NCI-H1417 (cell line): ENCODE measurements at regions not wholly inside any gene's neighbourhood (a gene's known extent, or its start where the extent isn't known, plus 50 kb on each side); places are given as distances from the start of the nearest gene placed in this dataset.
"Not testable (repeated sequence)": the region's sequence is repeated elsewhere in the genome, so short reads cannot be mapped to it uniquely, and the experiment has no call there.

ENCODE experiments used
- DNase-seq, 3 experiments: peaks; one replicate each; lab custom pipeline; 2025; lab: John Stamatoyannopoulos, UW

DNA sequence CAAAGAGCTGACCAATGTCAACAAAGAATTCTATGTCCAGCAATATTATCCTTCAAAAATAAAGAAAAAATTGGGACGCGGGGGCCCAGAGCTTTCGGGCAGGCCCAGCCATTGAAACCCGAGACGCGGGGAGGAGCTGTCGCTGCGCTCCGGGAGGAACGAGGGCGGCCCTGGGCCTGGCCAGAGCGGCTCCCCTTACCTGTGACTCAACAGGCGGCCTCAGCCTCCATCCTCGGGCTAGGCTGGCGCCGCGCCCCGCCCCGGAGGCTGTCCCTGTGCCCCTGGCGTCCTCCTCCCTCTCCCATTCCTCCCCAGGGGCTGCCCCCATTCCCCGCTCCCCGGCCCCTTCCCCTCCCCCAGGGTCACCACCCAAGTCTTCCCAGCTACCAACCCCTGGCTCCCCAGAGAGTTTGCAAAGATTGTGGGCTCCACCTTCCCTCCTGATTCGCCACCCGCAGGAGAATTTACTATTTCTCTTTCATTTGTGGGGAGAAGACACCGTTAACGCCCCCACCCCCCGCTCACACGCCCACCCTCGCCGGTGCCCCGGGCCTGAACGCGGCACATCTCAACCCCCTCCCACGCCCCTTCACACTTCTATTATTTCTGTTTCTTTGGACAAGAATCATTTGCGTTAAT lies 127.9 kb downstream of the ARRDC4 start:
- not testable (repeated sequence) for DNase-seq

DNA sequence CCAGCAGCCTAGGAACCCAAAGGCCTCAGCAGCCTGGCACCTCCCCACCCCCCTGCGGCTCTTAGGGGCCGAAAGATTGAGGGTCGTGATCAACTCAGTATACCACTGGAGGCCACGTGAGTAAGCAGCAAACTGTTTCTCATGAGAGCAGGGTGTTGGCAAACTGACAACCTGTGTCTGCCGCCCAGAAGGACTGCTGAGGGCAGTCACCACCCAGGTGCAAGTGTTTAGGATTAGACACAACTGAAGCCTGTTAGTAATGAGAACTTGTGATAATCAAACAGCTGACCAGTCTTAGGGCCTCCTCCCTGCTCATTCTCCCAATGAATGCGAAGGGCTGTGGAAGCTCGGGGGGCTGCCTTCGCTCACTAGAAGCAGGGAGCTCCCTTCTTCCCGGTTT lies 128.8 kb downstream of the ARRDC4 start:
- DNase-seq: not testable (repeated sequence)

DNA sequence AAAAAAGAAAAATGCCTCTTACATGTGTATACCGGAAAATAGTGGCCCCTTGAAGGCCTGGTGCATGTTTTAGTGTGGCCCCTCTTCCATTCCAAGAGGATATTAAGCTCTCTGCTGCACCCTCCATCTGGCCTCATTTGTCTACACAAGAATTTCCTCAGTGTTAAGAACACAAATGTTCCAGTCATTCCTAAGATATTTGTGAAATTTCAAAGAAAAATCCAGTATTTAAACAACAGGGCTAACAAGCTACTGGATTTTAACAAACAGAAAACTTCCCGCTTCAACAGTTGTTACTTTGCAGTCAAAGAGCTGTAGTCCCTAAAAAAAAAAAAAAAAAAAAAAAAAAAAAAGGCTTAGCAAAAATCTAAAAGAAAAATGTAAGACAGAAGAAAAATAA lies 137.5 kb downstream of the ARRDC4 start:
- DNase-seq: not testable (repeated sequence)

DNA sequence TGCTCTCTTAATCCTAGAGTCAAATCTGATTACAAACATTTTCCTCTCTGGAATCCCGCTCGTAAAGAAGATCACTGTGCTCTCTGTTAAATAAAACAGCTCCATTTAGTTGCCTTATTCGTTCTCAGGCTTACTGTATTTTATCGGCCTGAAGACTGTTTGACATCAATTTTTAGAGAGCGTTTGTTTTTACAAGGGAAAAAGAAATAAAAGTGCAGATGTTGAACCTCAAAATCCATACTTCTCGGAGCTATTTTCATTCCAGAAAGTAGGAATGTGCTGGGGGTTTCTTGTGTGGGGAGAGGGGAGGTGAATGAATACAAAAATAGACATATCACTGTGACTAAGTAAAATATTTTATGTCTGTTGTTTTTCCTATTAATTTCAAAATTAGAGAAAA lies 140.1 kb downstream of the ARRDC4 start:
- not testable (repeated sequence) for DNase-seq

DNA sequence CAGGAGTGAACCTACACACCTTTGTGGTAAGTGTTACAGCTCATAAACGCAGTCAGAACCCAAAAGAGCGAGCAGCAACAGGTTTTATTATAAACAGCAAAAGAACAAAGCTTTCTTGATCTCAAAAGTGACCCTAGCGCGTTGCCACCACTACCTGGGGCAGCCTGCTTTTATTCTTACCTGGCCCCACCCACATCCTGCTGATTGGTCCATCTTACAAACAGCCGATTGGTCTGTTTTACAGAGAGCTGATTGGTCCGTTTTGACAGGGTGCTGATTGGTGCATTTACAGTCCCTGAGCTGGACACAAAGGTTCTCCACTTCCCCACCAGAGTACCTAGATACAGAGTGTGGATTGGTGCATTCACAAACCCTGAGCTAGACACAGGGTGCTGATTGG lies 143.1 kb downstream of the ARRDC4 start:
- DNase-seq: no peak

DNA sequence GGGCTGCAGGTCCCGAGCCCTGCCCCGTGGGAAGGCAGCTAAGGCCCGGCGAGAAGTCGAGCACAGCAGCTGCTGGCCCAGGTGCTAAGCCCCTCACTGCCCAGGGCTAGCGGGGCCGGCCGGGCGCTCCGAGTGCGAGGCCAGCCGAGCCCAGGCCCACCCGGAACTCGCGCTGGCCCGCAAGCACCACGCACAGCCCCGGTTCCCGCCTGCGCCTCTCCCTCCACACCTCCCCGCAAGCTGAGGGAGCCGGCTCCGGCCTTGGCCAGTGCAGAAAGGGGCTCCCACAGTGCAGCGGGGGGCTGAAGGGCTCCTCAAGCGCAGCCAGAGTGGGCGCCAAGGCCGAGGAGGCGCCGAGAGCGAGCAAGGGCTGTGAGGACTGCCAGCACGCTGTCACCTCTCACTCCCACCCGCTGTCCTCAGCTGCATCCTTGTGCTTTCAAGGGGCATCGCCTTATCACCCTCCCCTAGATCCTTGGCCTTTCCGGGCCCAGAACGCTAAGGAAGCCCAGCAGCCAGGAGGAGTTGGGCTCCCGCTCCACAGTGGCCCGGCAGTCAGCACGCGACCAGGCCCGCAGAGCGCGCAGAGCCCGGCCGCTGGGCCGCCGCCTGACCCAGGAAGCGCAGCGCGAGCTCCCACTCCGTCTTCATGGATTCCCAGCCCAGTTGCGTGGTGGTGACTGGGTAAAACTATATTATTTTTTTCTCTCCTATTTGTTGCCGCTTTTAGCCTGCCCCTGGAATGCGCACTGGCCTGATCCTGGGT lies 144.1 kb downstream of the ARRDC4 start:
- DNase-seq: not testable (repeated sequence)

DNA sequence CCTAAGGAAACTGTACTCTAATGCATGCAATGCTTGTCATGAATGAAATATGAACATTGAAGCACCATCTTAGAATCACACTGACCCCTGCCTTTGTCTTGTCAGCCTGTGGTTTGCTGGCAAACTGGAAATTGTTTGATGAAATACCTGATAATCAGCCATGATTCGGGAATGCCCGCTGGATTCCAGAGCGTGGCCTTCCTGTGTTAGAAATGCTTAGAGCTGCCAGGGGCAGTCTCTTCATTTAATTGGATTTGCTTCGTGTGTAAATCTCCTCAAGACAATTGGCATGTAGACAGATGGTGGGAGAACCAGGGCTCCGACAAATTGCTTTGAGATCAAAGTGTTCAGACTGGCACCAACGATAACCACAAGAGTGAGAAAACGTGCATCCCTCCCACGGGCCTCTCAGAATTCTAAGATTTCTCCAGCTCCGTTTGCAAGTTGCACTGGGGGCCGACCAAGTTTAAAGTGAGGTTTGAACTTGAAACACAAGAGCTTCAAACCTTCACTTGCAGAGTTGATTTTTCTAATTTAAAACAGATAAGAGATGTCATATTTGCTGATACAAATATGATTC lies 146.2 kb downstream of the ARRDC4 start:
- not testable (repeated sequence) for DNase-seq

DNA sequence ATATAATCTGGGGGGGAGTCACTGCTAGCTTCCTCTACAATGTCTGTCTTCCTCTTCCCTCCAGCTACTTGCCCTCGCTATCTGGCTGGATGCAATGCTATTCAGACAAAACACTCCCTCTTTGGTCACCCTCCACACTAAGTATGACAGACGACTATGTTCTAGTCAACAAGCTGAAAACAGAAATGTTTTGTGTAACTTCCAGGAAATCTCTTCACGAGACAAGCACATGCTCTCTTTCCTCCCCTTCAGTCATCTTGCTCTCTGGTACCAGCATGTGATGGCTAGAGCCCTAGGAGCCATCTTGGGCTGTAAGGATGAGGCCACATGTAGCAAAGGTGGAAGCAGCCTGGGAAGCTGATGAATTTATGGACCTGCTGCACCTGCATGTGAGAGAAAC lies 151.3 kb downstream of the ARRDC4 start:
- no peak for DNase-seq

DNA sequence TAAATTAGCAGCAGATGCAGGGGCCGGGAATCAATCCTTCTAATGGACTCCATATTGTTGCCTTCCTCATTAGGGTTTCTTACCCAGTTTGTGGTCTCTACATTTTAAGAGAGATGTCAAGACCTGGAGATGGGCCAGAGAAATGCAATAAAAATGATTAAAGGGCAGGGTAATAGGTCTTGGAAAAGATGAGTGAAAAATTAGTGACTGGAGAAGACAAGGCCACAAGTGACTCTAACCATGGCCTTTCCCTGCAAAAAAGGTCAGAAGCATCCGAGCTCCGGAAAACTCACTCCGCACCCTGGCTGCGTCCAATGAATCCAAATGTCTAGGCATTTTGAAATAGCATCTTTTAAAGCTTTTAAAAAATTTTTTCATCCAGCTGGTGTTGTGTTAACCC lies 152.8 kb downstream of the ARRDC4 start:
- no peak for DNase-seq

DNA sequence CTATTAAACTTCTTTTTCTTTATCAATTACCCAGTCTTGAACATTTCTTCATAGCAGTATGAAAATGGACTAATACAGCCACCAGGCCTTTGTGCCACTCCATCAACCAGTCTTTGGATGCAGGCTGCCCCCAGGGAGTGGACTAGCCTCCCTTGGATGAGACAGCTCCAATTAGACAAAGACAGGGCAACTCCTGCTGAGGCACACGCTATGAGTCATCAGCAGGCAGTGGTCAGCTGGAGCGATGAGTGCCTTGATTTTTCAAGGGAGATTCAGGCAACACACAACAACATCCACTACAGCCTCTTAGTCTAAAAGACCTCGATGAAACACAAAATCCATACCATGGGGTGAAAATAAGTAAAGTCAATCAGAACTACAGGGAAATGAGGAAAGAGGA lies 160.1 kb downstream of the ARRDC4 start:
- peak in 1 of 3 experiments; percentile 9 for DNase-seq

DNA sequence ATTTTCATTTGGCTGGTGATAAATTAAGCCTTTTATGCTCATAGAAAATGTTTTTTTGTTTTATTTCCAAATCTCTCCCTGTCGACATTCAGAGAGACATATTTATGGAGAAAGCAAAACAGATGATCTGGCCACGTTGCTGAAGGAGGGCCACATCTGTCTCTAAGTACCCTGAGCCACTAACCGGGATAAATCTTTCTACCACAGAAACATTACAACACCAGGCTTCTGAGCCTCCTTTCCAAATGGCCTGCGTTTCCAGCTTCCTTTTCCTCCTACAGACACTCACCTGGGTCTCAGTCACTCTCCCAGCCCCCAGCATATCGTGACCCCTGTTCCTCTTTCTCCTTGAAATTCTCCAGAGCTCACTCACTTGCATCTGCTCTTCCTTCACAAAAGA lies 161.0 kb downstream of the ARRDC4 start:
- DNase-seq: no peak

DNA sequence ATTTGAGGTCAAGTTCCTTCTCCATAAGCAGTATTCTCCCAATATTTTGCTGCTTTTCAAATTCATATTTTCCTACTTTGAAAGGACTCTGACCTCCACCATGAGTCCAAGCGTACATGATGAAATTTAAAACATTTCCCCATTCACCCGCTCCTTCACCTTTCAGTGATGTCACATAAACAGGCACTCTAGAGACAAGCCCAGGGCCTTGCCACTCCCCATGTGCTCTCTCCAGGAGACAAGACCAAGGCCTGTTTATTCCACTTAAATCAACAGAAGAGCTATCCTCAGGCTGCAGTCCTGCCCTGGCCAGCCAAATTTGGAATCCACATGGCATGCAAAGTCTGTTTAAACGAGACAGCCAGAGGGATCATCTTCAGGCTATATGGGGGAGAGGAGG lies 161.5 kb downstream of the ARRDC4 start:
- DNase-seq: no peak

DNA sequence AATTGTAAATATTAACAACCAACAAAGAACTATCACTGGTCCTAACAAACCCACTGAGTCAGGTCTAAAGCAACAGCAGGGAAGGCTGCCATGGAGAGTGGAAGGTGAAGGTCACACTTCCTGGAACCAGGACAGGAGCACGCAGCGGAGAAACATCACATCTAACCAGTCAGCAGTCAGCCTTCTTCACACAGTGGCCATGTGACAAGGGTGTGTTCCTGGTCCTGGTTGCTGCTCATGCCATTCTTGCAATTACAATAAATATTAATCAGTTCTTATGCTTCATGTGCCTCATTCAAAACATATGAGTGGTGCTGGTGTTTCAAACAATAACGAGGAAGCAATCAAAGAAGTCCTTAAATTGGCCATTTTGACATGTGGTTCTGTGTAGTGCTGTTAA lies 162.8 kb downstream of the ARRDC4 start:
- DNase-seq: no peak

DNA sequence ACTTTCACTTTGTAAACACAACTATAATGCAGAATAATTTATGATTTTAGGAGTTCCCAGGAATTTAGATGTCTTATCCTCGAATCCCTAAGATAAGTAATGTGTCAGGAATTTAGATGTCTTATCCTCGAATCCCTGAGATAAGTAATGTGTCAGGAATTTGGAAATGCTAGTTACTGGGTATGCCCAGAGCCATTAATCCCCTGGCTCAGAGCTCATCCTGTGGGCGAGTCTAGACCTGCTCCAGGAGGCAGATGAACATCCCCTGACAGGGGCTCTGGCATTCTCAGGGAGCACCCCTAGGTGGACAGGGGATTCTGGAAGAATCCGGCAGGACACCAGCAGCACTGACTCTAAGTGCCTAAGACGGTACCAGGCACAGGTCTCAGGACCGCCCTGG lies 163.3 kb downstream of the ARRDC4 start:
- DNase-seq: no peak

DNA sequence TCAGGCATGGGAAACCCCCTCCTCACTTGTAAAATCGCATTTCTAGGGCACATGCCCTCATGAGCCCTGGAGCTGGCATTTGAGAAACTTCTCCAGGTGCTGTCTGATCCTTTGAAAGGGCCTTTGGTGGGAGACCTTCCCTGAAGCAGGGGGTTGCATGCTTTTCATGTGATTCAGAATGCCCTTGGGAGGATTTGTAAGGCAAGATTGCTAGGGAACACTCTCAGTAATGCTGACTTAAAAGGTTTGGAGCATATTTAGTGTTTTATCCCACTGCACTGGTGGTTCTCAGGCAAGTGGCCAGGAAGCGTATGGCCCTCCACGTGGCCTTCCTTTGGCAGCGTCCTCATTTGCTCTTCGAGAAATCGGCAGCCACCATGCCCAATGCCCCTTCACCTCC lies 164.1 kb downstream of the ARRDC4 start:
- DNase-seq: no peak

DNA sequence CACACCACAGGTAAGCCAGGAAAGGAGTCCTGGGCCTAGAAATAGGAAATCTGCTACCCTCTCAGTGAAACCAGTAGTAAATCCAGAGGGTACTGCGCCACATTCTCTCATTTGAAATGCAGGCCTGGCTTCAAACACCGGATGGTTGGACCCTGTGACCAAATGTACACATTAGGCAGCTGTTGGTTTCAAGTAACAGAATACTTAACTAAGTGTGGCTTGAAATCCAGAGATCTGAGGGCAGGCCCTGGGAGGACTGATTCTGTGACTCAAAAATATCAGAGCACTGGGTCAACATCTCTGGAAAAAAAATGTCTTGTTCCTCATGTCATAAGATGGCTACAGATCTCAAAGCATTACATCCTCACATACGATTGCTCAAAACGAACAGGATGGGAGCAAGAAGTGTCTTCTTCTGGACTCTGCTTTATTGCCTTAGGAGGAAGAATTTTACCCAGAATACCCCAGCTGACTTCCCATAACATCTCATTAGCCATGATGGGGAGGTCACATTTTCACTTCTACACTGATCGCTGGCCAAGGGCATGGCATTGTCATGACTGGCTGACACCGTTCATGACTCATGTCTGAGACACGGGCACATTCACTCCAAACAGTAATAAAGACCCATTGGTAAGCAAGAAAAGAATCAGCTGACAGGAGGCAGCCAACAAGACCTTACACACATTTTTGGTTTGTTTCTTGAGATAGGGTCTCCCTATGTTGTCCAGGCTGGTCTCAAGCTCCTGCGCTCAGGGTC lies 166.0 kb downstream of the ARRDC4 start:
- no peak for DNase-seq

DNA sequence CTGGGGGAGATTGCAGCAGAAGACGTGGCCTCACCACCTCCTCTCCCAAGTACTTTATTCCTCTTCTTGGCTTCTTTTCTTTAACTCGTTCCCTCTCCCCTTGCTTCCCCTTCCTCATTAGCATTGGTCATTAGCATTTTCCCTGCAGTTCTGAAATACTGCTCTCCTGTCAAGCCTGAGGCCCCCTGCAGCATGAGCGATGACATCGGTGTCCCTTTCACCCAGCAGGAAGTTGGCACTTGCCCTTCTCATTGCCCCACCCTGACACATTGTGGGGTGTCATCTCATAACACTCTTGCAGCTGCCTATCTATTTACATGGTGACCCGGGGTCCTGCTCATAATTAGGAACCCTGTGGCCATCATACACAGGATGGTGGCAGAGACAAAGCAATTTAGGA lies 167.1 kb downstream of the ARRDC4 start:
- DNase-seq: peak in 1 of 3 experiments; percentile 38

DNA sequence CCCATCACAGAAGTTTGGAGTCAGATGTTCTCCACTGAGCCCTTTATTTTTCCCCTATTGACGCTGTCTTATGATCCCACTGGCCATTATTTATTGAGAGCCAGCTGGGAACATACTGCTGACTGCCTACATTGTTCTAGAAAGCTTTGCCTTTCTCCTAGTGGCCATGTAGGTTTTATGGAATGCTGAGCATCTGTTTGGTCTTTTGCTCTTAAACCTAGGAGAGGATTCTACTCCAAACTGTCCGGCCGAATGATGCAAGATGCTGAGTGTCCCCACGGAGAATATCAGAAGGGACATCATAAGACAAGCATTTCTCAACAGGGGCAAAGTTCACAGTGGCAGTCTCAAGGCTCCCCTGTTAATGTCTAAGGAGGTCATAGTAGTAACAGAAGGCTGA lies 171.4 kb downstream of the ARRDC4 start:
- DNase-seq: no peak

DNA sequence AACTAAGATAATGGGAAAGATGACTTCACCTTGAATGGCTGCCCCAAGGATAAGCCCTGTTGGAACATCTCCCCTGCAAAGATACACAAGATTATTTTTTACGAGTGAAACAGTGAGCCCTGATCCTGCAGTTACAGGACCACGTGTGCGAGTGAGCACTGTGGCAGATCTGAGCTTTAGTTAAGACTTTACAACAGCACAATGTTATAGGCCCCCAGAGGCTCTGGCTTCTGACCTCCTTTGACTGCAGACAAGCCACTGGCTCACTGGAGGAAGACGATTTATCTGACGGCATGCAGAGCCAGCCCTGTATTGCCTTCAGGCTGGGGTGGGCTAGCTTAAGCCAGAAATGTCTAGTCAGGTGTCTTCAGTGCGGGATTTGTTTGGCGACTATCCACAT lies 174.4 kb downstream of the ARRDC4 start:
- DNase-seq: no peak

DNA sequence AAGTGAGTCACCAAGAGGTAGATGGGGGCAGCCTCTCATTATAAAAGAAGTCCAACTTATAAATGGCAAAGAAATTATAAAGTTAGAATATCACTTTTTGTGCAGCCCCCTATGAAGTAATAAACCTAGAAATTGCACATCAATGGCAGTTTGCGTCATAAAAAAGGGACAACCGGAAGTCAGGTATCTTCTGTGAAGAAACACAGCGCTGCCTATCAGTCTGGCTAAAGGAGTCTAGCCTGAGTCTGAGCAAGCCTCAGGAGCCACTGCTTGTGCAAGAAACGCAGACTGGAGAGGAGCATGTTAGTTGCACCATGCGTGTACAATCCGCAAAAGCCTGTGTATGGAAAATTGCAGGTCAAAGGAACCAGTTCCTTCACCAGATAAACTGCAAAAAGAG lies 178.4 kb downstream of the ARRDC4 start:
- no peak for DNase-seq

DNA sequence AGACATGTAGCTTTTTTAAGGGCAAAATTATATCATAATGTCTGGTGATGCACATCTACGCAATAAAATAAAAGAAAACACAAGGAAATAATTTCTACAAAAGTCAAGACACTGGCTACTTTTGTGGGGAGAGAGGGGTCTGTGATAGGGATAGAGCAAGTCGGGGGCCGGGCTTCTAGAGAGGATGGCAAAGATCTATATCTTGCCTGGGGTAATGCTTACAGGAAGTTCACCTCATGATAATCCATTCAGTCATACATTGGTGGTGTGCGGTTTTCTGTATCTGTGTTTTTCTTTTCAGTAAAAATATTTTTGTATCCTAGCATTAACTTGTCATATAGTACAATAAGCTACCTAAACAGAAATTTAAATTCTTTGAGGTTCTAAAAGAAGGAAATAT lies 178.8 kb downstream of the ARRDC4 start:
- DNase-seq: no peak

DNA sequence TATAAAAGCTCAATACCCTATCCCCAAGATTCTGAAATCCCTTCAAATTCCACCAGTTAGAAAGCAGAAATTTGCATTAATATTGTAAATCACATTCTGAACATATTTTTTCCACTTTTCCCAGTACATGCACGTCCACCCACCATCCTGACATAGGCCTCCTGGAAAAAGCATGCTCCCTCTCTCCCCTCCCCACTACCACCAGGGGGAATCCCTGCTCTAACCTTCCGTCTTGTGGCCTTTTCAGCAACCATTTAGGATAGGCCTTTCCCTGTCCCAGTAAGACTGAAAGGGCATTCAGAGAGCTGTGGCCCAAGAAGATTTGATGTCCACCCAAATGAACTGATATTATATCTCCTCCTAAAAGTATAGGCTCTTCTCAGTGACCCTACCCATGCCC lies 182.1 kb downstream of the ARRDC4 start:
- DNase-seq: peak in 1 of 3 experiments; percentile 13

DNA sequence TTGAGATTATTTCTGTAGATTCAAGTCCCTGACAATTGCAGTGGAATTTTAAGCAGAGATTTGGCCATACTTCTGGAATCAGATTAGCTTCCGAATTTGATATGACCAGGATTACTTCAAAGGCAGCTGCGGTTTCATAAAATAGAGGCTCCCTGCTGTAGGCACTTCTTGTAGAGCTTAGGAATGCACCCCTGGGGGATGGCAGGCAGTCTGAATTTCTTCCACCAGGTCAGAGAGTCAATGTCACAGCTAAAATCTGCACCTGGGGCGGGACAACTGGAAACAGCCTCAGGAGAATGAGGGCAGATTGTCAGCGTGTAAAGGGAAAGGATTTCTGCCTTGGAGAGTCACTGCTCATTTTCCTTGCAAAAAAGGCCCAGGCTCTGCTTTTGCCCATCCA lies 182.6 kb downstream of the ARRDC4 start:
- DNase-seq: no peak
